ENCODE measurements at regions not wholly inside any gene's neighbourhood (a gene's known extent, or its start where the extent isn't known, plus 50 kb on each side); places are given as distances from the start of the nearest gene placed in this dataset.

DNA sequence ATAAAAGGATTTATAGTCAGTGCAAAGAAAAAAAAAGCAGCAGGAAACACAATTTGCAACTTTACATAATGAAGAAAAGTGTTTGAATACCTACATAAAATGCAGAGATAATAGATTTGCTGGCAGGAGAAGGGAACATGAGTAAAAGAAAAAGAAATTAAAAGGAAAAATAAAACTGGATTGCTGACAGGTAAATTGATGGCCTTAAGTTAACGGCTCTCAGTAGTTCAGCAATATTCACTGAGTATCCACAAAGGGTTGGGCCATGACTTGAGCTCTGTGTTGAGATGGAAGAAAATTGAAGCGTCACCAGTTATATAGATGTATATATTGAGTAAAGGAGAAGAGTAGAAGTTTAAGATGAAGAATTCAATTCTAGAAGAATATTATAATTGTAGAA, 330.1 kb upstream of the VCX start:
- TF ChIP-seq, protein P1, sequence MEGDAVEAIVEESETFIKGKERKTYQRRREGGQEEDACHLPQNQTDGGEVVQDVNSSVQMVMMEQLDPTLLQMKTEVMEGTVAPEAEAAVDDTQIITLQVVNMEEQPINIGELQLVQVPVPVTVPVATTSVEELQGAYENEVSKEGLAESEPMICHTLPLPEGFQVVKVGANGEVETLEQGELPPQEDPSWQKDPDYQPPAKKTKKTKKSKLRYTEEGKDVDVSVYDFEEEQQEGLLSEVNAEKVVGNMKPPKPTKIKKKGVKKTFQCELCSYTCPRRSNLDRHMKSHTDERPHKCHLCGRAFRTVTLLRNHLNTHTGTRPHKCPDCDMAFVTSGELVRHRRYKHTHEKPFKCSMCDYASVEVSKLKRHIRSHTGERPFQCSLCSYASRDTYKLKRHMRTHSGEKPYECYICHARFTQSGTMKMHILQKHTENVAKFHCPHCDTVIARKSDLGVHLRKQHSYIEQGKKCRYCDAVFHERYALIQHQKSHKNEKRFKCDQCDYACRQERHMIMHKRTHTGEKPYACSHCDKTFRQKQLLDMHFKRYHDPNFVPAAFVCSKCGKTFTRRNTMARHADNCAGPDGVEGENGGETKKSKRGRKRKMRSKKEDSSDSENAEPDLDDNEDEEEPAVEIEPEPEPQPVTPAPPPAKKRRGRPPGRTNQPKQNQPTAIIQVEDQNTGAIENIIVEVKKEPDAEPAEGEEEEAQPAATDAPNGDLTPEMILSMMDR (IDR thresholded peaks at IDR 0.05) = no peak
- no peak for TF ChIP-seq EZH2 (IDR thresholded peaks at IDR 0.05; ENCODE audit: borderline replicate concordance, insufficient read depth, low read depth, low read length, poor library complexity, severe bottlenecking)

Data from B cell (primary cell).